ENCODE measurements at regions not wholly inside any gene's neighbourhood (a gene's known extent, or its start where the extent isn't known, plus 50 kb on each side); places are given as distances from the start of the nearest gene placed in this dataset.

- no peak for ATAC-seq
- ChIA-PET POLR2A (no interaction called here), CTCF (no interaction called here), SMC1A (ENCODE audit: uncharacterized antibody, unreplicated experiment) (no interaction called here), RAD21 (ENCODE audit: unreplicated experiment) (no interaction called here)
- Histone ChIP-seq H3K4me2 (ENCODE audit: control insufficient read depth, insufficient read depth) (no peak overlapping the region), H2AFZ (ENCODE audit: control insufficient read depth, low read depth, low read length) (no peak overlapping the region), H3K4me1 (ENCODE audit: control insufficient read depth, insufficient read depth, low read length) (no peaks in the 10 kb centered on the region; the same call in 1 of the 2 replicates), H3K9ac (ENCODE audit: control insufficient read depth, insufficient read depth, low read length) (no peak overlapping the region), H3K9me3 (replicated peaks; ENCODE audit: control insufficient read depth, insufficient read depth, low read length) (no peaks in the 10 kb centered on the region), H3K36me3 (ENCODE audit: control insufficient read depth in 2 of 2, insufficient read depth in 2 of 2, low read length in 1 of 2) (no peaks in the 10 kb centered on the region), H4K20me1 (ENCODE audit: control insufficient read depth, insufficient read depth) (no peaks in the 10 kb centered on the region), H3K4me3 (no peak overlapping the region), H3K79me2 (ENCODE audit: control insufficient read depth, insufficient read depth, low read length) (no peaks in the 10 kb centered on the region), H3K27ac (ENCODE audit: control insufficient read depth, insufficient read depth) (no peak overlapping the region), H3K27me3 (replicated peaks in 1 of 2; ENCODE audit: control insufficient read depth in 2 of 2, insufficient read depth in 2 of 2, low read length in 1 of 2) (no peaks in the 10 kb centered on the region)
- in situ Hi-C loops (cut with MboI), result no loop called here
- intact Hi-C loops (cut with micrococcal nuclease; ENCODE audit: unreplicated experiment), result no loop called here
- DNase-seq (ENCODE audit: low read depth, low spot score), result no peak
- TF ChIP-seq HDGF (IDR thresholded peaks at IDR 0.05) (no peak), GABPA (IDR thresholded peaks at IDR 0.05; ENCODE audit: low read depth) (no peak), NFXL1 (IDR thresholded peaks at IDR 0.05; ENCODE audit: borderline replicate concordance) (no peak), IKZF2 (IDR thresholded peaks at IDR 0.05) (no peak), ETV6 (conservative IDR thresholded peaks at IDR 0.05 in 1 of 2, IDR thresholded peaks at IDR 0.05 in 1 of 2; ENCODE audit: borderline replicate concordance in 1 of 2, low read depth in 1 of 2) (no peak), GATAD2B (conservative IDR thresholded peaks at IDR 0.05; ENCODE audit: low read depth) (no peak), BMI1 (IDR thresholded peaks at IDR 0.05; ENCODE audit: borderline replicate concordance) (no peak)
- no peak for FAIRE-seq
- WGBS (ENCODE audit: insufficient coverage, insufficient replicate concordance, low lambda C conversion rate, missing lambda C conversion rate), result 64% methylated on average over 29 of the region's 29 CpGs
- BruUV-seq (replicated peaks), result no TSS peak
Measured at GRCh38 chr2:3037196-3038194, 340.1 kb downstream of the EIPR1 start.

Data from GM12878 (cell line).